Limb (tissue), 2 donors: ENCODE measurements at regions not wholly inside any gene's neighbourhood (a gene's known extent, or its start where the extent isn't known, plus 50 kb on each side); places are given as distances from the start of the nearest gene placed in this dataset.
A peak's percentile ranks its signal among the peaks of the same experiment; 100 is the strongest.

ENCODE experiments used
- DNase-seq, 2 donors: peaks; one replicate each; pipeline ENCODE4 v3.0.0-alpha.2; 2016; ENCODE audit errors: extremely low spot score in 2 of 2

DNA sequence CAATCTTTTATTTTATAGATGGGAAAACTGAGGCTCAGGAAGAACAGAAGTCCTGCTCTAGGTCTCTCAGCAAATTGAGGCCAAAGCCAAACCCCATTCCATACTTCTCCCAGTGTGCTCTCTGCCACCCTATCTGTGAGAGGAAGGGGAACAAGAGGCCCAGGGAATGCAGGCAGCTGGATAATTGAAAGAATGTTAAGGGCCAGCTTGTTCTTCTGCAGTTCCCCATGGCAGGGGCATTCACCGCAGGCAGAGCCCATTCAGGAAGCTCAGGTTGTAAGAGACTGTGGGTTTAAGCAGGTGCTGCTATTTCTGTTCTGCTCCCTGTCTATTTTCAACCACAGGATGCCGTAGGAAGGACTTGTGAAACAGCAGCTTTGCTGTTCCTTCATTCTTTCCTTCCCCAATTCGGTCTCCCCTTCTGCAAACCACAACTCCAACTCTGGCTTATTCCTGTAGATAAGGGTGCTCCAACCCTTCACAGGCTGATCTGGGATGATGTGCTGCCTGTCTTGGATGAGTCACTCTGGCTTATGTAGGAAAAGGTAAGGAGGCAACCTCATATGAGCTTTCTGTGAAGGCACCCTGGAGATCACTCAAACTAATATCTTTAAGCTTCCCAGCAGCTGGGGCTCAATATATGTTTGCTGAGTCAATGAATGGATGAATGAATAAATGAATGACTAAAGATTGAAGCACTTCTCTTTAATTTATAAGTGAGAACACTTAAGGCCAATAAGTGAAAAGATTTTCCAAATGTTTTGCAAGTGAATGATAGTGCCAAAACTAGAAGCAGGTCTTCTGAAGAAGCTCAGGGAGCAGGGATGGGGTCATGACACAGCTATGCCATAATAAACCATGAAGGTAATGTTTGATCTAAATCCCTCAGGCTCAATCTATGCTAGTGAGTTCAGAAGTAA, 377.6 kb downstream of the BRINP1 start:
- DNase-seq = no peak

DNA sequence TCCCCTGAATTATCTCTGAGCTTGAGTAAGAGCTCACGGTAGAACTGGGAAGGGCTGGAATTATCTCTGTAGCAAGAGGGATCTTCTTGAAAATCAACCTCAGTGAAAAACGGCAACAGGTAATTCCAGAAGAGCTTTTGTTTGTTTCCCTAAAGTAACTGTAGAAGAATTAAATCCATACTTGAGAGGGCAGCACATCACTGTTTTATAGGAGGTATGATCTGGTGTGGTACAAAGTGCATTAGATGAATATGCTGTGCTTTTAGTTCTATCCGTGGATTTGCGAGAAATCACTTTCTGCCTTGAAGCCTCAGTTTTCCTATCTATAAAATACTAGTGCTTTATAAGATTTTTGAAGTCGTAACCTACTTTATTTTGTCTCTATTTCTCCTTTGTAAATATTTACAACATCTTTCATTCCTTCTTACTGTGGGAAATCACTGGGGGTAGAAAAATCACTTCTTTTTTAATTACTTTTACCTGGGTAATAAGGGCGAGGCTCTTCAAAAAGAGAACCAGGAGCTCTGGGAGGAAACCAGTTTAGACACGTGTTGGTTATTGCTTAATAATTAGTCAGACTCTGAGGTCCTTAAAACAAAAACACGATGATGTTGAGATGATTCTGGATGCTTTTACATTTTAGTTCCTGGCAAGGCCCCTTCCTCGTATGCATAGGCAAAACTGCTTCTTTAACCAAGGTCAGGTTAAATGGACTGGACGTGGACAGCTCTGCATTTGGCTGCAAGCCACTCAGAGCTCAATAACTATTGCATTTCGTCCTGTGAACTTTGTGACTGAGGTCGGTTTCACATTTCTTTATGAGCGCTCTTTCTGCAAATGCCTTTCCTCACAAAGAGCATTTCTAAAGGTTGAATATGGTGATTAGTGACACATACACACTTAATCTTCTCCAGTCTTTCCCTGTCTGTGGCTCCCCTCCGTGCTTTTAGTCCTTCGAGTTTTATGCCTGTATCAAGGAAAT, 376.1 kb downstream of the BRINP1 start:
- DNase-seq = no peak

GRCh38 chr9:118993965-118994364, 375.3 kb downstream of the BRINP1 start:
- DNase-seq = no peak

DNA sequence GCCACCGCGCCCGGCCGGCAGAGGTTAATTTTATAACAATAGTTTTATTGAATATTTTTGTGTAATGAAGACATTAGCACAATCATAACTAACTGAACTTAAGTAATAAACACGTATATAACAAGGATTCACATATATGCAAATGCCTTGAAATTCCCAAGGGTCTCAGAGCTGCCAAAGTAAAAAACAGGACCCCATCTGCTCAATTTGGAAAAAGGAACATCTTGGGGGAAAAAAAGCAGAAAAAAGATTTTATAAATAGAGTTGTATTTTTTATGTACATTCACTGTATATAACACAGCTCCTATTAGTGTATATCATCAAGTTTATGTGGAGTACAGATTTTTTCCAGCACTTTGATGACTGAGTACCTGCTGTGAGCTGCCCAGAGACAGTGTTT, 366.7 kb downstream of the BRINP1 start:
- no peak for DNase-seq

DNA sequence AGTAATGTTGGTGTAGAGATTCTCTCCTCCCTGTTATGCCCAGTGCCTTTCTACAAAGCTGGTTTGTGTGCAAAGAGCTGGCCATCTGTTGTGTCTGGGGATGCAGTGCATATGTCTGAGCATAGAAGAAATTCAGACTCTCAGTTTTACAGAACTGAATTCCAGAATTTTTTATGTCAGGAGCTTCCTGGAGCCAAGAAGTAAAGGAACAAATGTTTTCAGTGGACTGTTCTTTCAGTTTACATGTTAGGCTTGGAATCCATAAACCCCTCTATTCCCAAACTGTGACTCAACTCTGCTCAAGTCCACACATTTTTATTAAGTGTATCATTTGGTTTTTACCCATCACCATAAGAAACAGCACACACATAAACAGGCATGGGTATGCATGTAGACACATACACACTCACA, 366.0 kb downstream of the BRINP1 start:
- DNase-seq = peak in 1 of 2 donors; percentile 54

- DNase-seq = no peak
Measured at GRCh38 chr9:119003882-119004617, 365.2 kb downstream of the BRINP1 start.

DNA sequence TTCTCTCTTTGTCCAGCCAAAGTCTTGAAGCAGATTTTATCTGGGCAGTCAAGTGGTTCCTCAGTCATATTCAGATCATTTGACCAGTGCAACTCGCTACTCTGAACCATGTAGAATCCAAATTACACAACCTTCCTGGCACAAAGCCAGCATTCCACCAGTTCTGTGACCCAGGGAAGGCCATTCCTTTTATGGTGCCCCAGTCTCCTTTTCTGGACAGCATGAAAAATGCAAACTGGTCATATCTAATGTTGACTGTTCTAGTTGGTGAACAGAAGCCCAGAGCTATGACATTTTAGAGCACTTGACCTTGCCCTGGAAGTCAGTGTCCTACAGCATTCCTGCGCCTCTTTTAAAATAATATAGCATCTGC, 364.6 kb downstream of the BRINP1 start:
- no peak for DNase-seq

- no peak for DNase-seq
Measured at GRCh38 chr9:119005162-119005561, 364.1 kb downstream of the BRINP1 start.

GRCh38 chr9:119009249-119009648, 360.0 kb downstream of the BRINP1 start:
- DNase-seq = no peak

- DNase-seq = no peak
Measured at GRCh38 chr9:119020284-119020683, 349.0 kb downstream of the BRINP1 start.

GRCh38 chr9:119020730-119021333, 348.4 kb downstream of the BRINP1 start:
- DNase-seq = no peak

DNA sequence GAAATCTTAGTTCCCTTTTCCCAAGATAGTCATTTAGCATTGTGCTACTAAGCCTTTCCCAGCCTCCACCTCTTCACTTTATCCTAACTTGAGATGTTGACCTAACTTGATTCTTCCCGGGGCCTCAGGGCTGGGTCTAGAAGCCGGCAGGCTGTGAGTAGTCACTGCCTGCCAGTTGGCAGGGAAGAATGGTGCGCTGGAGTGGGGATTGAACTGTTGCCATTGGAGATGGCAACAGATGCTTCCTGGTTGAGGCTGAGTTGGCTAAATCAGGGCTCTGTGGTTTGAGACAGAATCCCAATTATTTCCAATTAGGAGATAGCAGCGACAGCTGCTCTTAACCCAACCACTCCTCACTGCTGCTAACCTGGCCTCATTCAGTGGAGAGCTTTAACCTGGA, 343.1 kb downstream of the BRINP1 start:
- DNase-seq = no peak

DNA sequence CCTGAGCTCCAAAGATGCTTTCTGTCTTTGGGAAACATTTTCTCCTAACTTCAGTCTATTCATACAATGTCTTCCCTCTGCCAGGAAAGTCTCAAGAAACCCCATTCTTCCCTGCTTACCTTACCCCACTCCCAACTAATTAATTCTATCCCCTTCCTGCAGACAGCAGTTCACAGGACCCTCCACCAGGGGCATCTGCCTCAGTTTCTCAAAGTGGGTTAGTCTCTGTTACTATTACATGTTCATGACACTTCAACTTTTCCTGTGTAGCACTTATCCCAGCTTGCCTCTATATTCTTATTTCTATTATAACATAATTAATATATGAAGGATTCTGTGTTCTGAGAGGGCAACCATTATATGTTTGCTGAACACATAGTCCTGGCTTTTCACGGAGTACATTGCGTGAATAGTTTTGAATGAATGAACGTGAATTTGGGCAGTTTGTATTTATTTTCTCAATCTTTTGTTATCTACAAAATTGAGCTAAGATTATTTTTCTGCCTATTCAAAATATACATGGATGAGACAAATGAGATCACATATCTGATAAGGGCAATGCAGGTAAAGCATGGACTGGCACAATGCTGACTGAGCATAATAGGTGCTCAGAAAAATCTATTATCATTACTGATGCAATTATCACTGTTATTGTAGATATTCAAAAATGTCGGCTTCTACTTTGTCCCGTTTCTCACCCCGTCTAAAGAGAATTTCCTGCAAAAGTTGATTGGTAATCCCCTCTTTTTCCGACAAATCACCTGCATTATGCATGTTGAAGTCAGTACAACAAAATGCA, 341.1 kb downstream of the BRINP1 start:
- DNase-seq = no peak

DNA sequence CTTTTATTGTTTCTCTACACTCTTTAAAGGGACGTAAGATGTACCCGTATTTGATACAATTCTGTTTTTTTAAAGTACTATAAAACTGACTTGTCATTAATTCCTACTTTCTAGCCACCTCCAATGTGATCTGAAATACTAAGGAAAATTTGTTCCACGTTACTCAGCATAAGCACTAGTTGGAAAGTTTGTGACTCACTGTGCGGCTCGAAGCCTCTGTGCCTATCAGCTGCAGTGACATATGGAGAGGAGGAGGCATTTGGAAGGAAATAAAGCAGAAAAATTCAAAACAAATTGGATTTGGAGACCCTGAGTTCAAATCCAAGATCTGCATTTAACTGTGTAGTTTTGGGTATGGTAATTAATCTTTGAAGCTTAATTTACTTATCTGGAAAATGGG, 339.3 kb downstream of the BRINP1 start:
- no peak for DNase-seq

- DNase-seq = no peak
Measured at GRCh38 chr9:119033596-119033995, 335.6 kb downstream of the BRINP1 start.

- DNase-seq = no peak
Measured at GRCh38 chr9:119036969-119037368, 332.3 kb downstream of the BRINP1 start.

DNA sequence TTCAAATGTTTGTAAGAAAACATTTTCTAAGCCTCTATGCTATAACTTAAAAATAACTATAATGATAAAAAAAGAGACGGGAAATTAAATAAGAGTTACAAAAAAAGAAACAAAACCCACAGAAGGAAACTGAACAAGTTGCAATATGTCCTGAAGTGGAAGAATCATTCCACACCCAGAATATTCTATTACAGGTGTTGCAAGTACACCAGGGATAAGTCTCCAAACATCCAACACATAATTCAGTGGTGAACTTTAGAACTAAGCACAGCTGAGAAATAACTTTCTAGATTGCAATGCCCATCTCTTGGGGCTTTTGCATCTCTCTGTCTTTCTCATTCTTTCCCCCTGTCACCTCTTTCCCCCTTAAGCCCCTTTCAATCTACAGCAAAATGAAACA, 325.2 kb downstream of the BRINP1 start:
- DNase-seq = no peak

- no peak for DNase-seq
Measured at GRCh38 chr9:119044806-119045205, 324.4 kb downstream of the BRINP1 start.

DNA sequence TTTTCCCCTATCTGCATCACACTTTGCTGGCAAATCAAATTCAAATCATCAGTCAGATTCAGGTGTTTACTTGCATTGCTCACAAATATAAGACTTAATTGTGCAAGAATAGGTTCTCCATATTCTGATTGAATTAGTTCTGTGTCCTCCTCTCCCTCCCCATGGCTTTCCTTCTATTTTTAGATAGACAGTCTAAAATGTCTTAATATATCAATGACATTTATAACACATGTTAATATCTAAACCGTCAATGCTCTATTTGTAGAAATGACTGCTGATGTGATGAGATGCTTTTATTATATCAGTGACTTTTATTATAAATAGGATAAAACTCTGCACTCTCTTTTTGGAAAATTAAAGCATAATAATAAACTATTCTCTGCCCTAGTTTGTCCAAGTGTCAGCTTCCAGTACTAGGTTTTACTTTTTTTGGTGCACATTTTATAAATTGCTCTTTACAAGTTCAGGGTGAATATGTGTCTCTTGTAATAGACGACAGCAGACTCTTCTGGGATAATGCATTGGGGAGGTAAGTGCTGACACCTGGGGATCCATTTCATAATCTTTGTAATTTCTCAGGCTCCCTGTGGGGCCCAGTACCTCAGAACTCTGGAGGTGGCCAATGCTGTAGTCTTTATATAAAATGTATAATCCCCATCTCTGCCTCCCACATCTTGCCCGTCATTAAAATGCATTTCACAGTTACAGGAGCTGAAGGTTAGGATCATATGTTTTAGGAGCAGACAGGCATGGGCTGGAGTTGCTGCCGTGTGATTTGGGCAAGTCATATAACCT, 321.5 kb downstream of the BRINP1 start:
- no peak for DNase-seq

GRCh38 chr9:119050281-119050680, 319.0 kb downstream of the BRINP1 start:
- DNase-seq = no peak
